B cell (primary cell): ENCODE measurements at regions not wholly inside any gene's neighbourhood (a gene's known extent, or its start where the extent isn't known, plus 50 kb on each side); places are given as distances from the start of the nearest gene placed in this dataset.

Experiments used
- ATAC-seq: fragments of 200-7000 bp; cut with Tn5 transposase; one replicate; pipeline ENCODE4 v1.10.0; 2021; ENCODE audit warnings: low read depth, mild to moderate bottlenecking, moderate number of reproducible peaks, moderate library complexity
- CTCF ChIA-PET: fragments of 350-600 bp; sonication (Branson Sonifier 250); formaldehyde crosslinking; loops from one replicate; lab custom pipeline; 2021; ENCODE audit warnings: antibody characterized with exemption, inconsistent platforms; lab: Charles Lee
- POLR2A ChIA-PET: fragments of 350-600 bp; sonication (Branson Sonifier 250); formaldehyde crosslinking; loops from one replicate; lab custom pipeline; 2021; ENCODE audit warnings: antibody characterized with exemption; lab: Charles Lee
- DNase-seq: peaks from one replicate; pipeline ENCODE4 v3.0.0; 2013
- H2AFZ ChIP-seq: 2 replicates; pipeline ENCODE4 v1.6.1; 2012; ENCODE audit warnings: mild to moderate bottlenecking, low read depth, low read length; ENCODE audit not compliant: insufficient read depth, poor library complexity, severe bottlenecking
- H3K27ac ChIP-seq, 2 donors: 1 replicate in 1 of 2; 2 replicates in 1 of 2; pipeline ENCODE4 v1.5.1; 2012 to 2013; ENCODE audit warnings: low read length in 2 of 2, mild to moderate bottlenecking in 2 of 2, moderate library complexity in 1 of 2
- H3K27me3 ChIP-seq, 4 experiments: fragments of 200-600 bp in 1 of 4; sonication (generic) in 1 of 4; replicated peaks in 1 of 4; 1 replicate in 2 of 4; 2 replicates in 2 of 4; pipeline versions ENCODE4 v1.6.1 to v1.7.0; 2013 to 2016; ENCODE audit warnings: low read length in 3 of 4, mild to moderate bottlenecking in 2 of 4, mixed read lengths in 1 of 4, moderate library complexity in 1 of 4; ENCODE audit not compliant: insufficient read depth in 4 of 4, control insufficient read depth in 3 of 4; ENCODE audit errors: control extremely low read depth in 1 of 4
- H3K36me3 ChIP-seq, 2 experiments: replicated peaks in 1 of 2; 1 replicate in 1 of 2; 2 replicates in 1 of 2; pipeline versions ENCODE4 v1.6.1 to v1.7.1; 2013; ENCODE audit warnings: low read length in 1 of 2; ENCODE audit not compliant: insufficient read depth in 2 of 2, control insufficient read depth in 1 of 2; ENCODE audit errors: control extremely low read depth in 1 of 2, extremely low read depth in 1 of 2
- H3K4me1 ChIP-seq, 2 donors: fragments of 200-600 bp in 1 of 2; sonication (generic) in 1 of 2; 1 replicate in 1 of 2; 2 replicates in 1 of 2; pipeline versions ENCODE4 v1.5.1 to v1.6.1; 2013 to 2017; ENCODE audit warnings: low read length in 2 of 2; ENCODE audit not compliant: control insufficient read depth in 2 of 2, insufficient read depth in 2 of 2
- H3K4me2 ChIP-seq: replicated peaks from 2 replicates; pipeline ENCODE3; 2012; ENCODE audit warnings: mild to moderate bottlenecking, low read depth, low read length; ENCODE audit not compliant: poor library complexity, severe bottlenecking
- H3K4me3 ChIP-seq, 5 experiments: fragments of 200-600 bp in 1 of 5; sonication (generic) in 1 of 5; 1 replicate in 3 of 5; 2 replicates in 2 of 5; pipeline versions ENCODE4 v1.5.1 to v1.7.0; 2011 to 2016; ENCODE audit warnings: low read length in 4 of 5, mild to moderate bottlenecking in 4 of 5, low read depth in 2 of 5, control low read depth in 1 of 5, moderate library complexity in 1 of 5; ENCODE audit not compliant: insufficient read depth in 1 of 5; ENCODE audit errors: control extremely low read depth in 1 of 5, extremely low read depth in 1 of 5
- H3K79me2 ChIP-seq: fragments of 200-600 bp; sonication (generic); one replicate; pipeline ENCODE4 v1.6.0; 2016; ENCODE audit warnings: low read length; ENCODE audit not compliant: control insufficient read depth, insufficient read depth
- H3K9ac ChIP-seq: fragments of 200-600 bp; sonication (generic); 2 replicates; pipeline ENCODE4 v1.6.1; 2017; ENCODE audit warnings: mild to moderate bottlenecking, low read length, moderate library complexity
- H3K9me3 ChIP-seq, 3 donors: one replicate each; pipeline versions ENCODE4 v1.6.1 to v1.7.1; 2013; ENCODE audit warnings: low read length in 2 of 3; ENCODE audit not compliant: control insufficient read depth in 2 of 3, insufficient read depth in 1 of 3; ENCODE audit errors: control extremely low read depth in 1 of 3
- H4K20me1 ChIP-seq: 2 replicates; pipeline ENCODE4 v1.6.0; 2012; ENCODE audit warnings: mild to moderate bottlenecking, low read length; ENCODE audit not compliant: insufficient read depth, control insufficient read depth, poor library complexity, severe bottlenecking
- H3K27ac Mint-ChIP-seq: one replicate; pipeline ENCODE4 v1.8.0; 2021; ENCODE audit warnings: mixed read lengths
- H3K27me3 Mint-ChIP-seq: one replicate; pipeline ENCODE4 v1.8.0; 2021; ENCODE audit warnings: mixed read lengths
- H3K4me1 Mint-ChIP-seq: one replicate; pipeline ENCODE4 v1.8.0; 2021; ENCODE audit warnings: mixed read lengths
- H3K4me3 Mint-ChIP-seq: one replicate; pipeline ENCODE4 v1.8.0; 2021; ENCODE audit warnings: mixed read lengths
- H3K9me3 Mint-ChIP-seq: one replicate; pipeline ENCODE4 v1.8.0; 2022; ENCODE audit warnings: mixed read lengths; ENCODE audit not compliant: insufficient read depth
- EZH2 ChIP-seq: IDR thresholded peaks from 2 replicates; pipeline ENCODE4 v1.6.1; 2012; ENCODE audit warnings: borderline replicate concordance, low read depth, mild to moderate bottlenecking, moderate library complexity, low read length; ENCODE audit not compliant: insufficient read depth, poor library complexity, severe bottlenecking
- WGBS: methylation state at CpG from one replicate; pipeline ENCODE4 v1.1.5; 2013; ENCODE audit warnings: missing lambda C conversion rate; ENCODE audit not compliant: insufficient coverage; 5-methylcytosine and 5-hydroxymethylcytosine counted together
- intact Hi-C: fragments of 100-400 bp; cut with micrococcal nuclease; formaldehyde crosslinking; loops from one replicate; pipeline ENCODE4 v1.10.0; 2022
- TF ChIP-seq, protein P1 (sequence below): fragments of 200-600 bp; IDR thresholded peaks from one replicate; pipeline ENCODE4 v1.8.0; 2022; ENCODE audit warnings: antibody characterized with exemption, mild to moderate bottlenecking

DNA sequence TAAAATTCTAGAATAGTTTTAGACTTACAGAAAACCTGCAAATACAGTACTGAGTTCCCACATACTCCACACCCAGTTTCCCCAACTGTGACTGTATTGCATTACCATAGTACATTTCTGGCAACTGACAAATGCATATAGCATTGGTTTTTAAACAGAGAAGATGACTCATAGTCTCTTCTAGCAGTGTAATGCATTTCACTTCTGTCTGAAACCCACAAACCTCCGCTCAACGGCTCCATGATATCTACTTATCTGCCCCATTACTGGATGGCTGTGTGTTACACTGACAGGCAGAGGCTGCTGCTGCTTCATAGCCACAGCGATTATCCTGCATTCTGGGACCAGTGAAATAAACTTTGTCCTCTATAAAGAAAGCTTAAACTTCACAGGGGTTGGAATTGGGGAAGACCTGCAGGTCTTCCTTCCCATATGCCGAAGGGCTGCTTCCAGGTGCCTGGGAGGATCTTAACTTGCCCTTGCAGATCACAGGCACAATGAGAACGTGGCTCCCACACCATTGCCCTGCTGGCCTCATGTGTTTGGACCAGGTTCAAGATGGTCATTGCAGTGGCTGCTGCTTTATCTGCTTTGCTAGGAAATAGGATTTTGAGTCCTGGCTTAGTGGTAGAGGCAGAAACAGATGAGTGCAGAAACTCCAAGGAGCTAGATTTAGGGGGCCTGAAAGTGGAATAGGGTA is 742.6 kb upstream of the HS6ST1 start:
- POLR2A ChIA-PET = no interaction called here
- H3K36me3 ChIP-seq = no peaks in the 10 kb centered on the region
- no peak for ATAC-seq
- no peaks in the 10 kb centered on the region for H3K4me1 ChIP-seq
- Mint-ChIP-seq H3K27me3 (no peaks in the 10 kb centered on the region), H3K27ac (no peak overlapping the region), H3K9me3 (no peaks in the 10 kb centered on the region), H3K4me3 (no peak overlapping the region), H3K4me1 (no peaks in the 10 kb centered on the region)
- H3K9me3 ChIP-seq = no peaks in the 10 kb centered on the region
- H3K27me3 ChIP-seq = no peaks in the 10 kb centered on the region
- 61% methylated on average over 4 of the region's 5 CpGs for WGBS
- no peak overlapping the region for H3K4me3 ChIP-seq
- no peak for DNase-seq
- intact Hi-C loops = no loop called here
- no peak overlapping the region for H3K27ac ChIP-seq
- H3K4me2 ChIP-seq = no peak overlapping the region
- H4K20me1 ChIP-seq = no peaks in the 10 kb centered on the region
- CTCF ChIA-PET = no interaction called here
- H3K79me2 ChIP-seq = no peaks in the 10 kb centered on the region
- no peak for TF ChIP-seq EZH2
- TF ChIP-seq, protein P1, sequence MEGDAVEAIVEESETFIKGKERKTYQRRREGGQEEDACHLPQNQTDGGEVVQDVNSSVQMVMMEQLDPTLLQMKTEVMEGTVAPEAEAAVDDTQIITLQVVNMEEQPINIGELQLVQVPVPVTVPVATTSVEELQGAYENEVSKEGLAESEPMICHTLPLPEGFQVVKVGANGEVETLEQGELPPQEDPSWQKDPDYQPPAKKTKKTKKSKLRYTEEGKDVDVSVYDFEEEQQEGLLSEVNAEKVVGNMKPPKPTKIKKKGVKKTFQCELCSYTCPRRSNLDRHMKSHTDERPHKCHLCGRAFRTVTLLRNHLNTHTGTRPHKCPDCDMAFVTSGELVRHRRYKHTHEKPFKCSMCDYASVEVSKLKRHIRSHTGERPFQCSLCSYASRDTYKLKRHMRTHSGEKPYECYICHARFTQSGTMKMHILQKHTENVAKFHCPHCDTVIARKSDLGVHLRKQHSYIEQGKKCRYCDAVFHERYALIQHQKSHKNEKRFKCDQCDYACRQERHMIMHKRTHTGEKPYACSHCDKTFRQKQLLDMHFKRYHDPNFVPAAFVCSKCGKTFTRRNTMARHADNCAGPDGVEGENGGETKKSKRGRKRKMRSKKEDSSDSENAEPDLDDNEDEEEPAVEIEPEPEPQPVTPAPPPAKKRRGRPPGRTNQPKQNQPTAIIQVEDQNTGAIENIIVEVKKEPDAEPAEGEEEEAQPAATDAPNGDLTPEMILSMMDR = no peak
- H2AFZ ChIP-seq = no peak overlapping the region
- H3K9ac ChIP-seq = no peak overlapping the region

DNA sequence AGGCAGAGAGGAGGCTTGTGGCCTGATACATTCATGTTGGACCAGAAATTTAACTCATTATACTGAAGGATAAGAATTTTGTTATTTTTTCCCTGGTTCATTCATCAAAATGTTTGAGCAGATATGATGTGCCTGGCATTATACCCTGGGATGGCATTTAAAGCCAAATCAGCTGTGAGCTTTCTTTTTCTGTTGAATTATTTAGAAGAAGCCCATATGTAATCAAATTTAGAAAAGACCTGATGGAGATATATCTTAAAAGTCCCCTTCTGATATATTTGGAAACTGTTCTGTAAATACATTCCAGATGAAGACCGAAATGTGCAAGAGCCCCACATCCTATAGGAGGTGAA is 743.1 kb upstream of the HS6ST1 start:
- WGBS = 80% methylated on average over 1 of the region's 1 CpG
- no peaks in the 10 kb centered on the region for H3K27me3 Mint-ChIP-seq
- CTCF ChIA-PET = no interaction called here

More for the DNA sequence above, 743.1 kb upstream of the HS6ST1 start:
- no peaks in the 10 kb centered on the region for H4K20me1 ChIP-seq
- no peak overlapping the region for H3K4me2 ChIP-seq
- H3K27ac Mint-ChIP-seq = no peak overlapping the region
- TF ChIP-seq, protein P1 = no peak
- no peak for TF ChIP-seq EZH2
- H3K4me1 Mint-ChIP-seq = no peaks in the 10 kb centered on the region
- H3K27me3 ChIP-seq = no peaks in the 10 kb centered on the region
- no peak for DNase-seq
- POLR2A ChIA-PET = no interaction called here
- intact Hi-C loops = no loop called here
- H3K9ac ChIP-seq = no peak overlapping the region
- H3K27ac ChIP-seq = no peak overlapping the region
- no peak overlapping the region for H3K4me3 ChIP-seq
- no peak for ATAC-seq
- no peaks in the 10 kb centered on the region for H3K36me3 ChIP-seq
- H3K4me1 ChIP-seq = no peaks in the 10 kb centered on the region
- no peak overlapping the region for H2AFZ ChIP-seq
- H3K79me2 ChIP-seq = no peaks in the 10 kb centered on the region
- H3K9me3 Mint-ChIP-seq = no peaks in the 10 kb centered on the region
- H3K4me3 Mint-ChIP-seq = no peak overlapping the region
- no peaks in the 10 kb centered on the region for H3K9me3 ChIP-seq
